ENCODE measurements at regions not wholly inside any gene's neighbourhood (a gene's known extent, or its start where the extent isn't known, plus 50 kb on each side); places are given as distances from the start of the nearest gene placed in this dataset.
A peak's percentile ranks its signal among the peaks of the same experiment; 100 is the strongest.
"Not testable (repeated sequence)": the region's sequence is repeated elsewhere in the genome, so short reads cannot be mapped to it uniquely, and the experiment has no call there.

GRCh38 chr2:208811885-208812284 lies 405.3 kb downstream of the PTH2R start:
- H3K4ac ChIP-seq (replicated peaks; ENCODE audit: insufficient read length, low read depth, low read length); H2AK5ac ChIP-seq (ENCODE audit: low read depth, low read length); H4K20me1 ChIP-seq (replicated peaks in 1 of 2; ENCODE audit: control insufficient read depth in 1 of 2, insufficient read depth in 2 of 2, low read length in 2 of 2); H3K4me3 ChIP-seq (ENCODE audit: extremely low read depth in 1 of 4, insufficient read depth in 2 of 4, low read depth in 3 of 4, low read length in 4 of 4); H3K18ac ChIP-seq (ENCODE audit: extremely low read depth, low read length); H4K5ac ChIP-seq (ENCODE audit: insufficient read length, low read depth, low read length); H4K8ac ChIP-seq (ENCODE audit: extremely low read depth, insufficient read depth, low read length); H3K23me2 ChIP-seq (ENCODE audit: low read depth, low read length); H3K4me1 ChIP-seq (replicated peaks in 1 of 4; ENCODE audit: control insufficient read depth in 3 of 4, insufficient read depth in 4 of 4, low read length in 3 of 4); H4K91ac ChIP-seq (replicated peaks; ENCODE audit: insufficient read length, low read length); H3K36me3 ChIP-seq (ENCODE audit: control insufficient read depth in 2 of 4, insufficient read depth in 4 of 4, low read length in 3 of 4); FAIRE-seq; H3K9ac ChIP-seq (replicated peaks in 1 of 4; ENCODE audit: extremely low read depth in 1 of 4, low read depth in 3 of 4, low read length in 3 of 4); H2BK20ac ChIP-seq (ENCODE audit: low read length); H3K14ac ChIP-seq (ENCODE audit: insufficient read length); H3K56ac ChIP-seq (replicated peaks; ENCODE audit: insufficient read length, low read depth, low read length); H2BK120ac ChIP-seq (replicated peaks; ENCODE audit: low read depth, low read length); H3K4me2 ChIP-seq (ENCODE audit: insufficient read depth in 1 of 2, low read depth in 2 of 2, low read length in 2 of 2); H2BK12ac ChIP-seq (ENCODE audit: low read depth, low read length); POLR2A ChIA-PET (ENCODE audit: partially characterized antibody); H3K79me2 ChIP-seq (ENCODE audit: control insufficient read depth in 1 of 2, insufficient read depth in 2 of 2, low read length in 2 of 2); H3K27ac ChIP-seq (ENCODE audit: low read depth, low read length); H2AFZ ChIP-seq (ENCODE audit: low read length); H3K27me3 ChIP-seq (replicated peaks in 1 of 4; ENCODE audit: control insufficient read depth in 3 of 4, extremely low read depth in 1 of 4, insufficient read depth in 3 of 4, low read length in 3 of 4); H3K9me3 ChIP-seq (ENCODE audit: insufficient read depth in 2 of 2, low read depth in 1 of 2, low read length in 1 of 2); H3K23ac ChIP-seq (ENCODE audit: insufficient read length); H2BK5ac ChIP-seq (ENCODE audit: low read depth, low read length); H2BK15ac ChIP-seq (ENCODE audit: low read length); H3K79me1 ChIP-seq (ENCODE audit: low read depth, low read length); CTCF ChIA-PET (ENCODE audit: partially characterized antibody): not testable (repeated sequence)
- DNase-seq (ENCODE audit: low read depth in 1 of 2, low spot score in 2 of 2) = peak in 1 of 2 experiments; percentile 53
- 56% methylated on average over 5 of the region's 10 CpGs; no CpG with 5 or more reads in 1 of the 2 experiments for WGBS, 2 experiments (ENCODE audit: extremely low coverage in 1 of 2, insufficient coverage in 1 of 2, insufficient read length in 1 of 2, insufficient replicate concordance in 2 of 2, low coverage in 1 of 2, low lambda C conversion rate in 2 of 2, missing lambda C conversion rate in 1 of 2)
